22Rv1 (cell line): ENCODE measurements at regions not wholly inside any gene's neighbourhood (a gene's known extent, or its start where the extent isn't known, plus 50 kb on each side); places are given as distances from the start of the nearest gene placed in this dataset.

Source experiments
- H3K27ac ChIP-seq: fragments of 450-650 bp; 2 replicates; pipeline ENCODE4 v1.5.1; 2017
- CTCF ChIP-seq: fragments of 450-650 bp; IDR thresholded peaks from 2 replicates; pipeline ENCODE4 v1.5.1; 2017; ENCODE audit warnings: mild to moderate bottlenecking
- ZFX ChIP-seq: fragments of 450-650 bp; IDR thresholded peaks from 2 replicates; pipeline ENCODE4 v1.6.1; 2017; ENCODE audit warnings: antibody characterized with exemption, borderline replicate concordance

- TF ChIP-seq CTCF (no peak), ZFX (no peak)
Observed at GRCh38 chr1:78373676-78374075, 117.1 kb upstream of the PTGFR start.

DNA sequence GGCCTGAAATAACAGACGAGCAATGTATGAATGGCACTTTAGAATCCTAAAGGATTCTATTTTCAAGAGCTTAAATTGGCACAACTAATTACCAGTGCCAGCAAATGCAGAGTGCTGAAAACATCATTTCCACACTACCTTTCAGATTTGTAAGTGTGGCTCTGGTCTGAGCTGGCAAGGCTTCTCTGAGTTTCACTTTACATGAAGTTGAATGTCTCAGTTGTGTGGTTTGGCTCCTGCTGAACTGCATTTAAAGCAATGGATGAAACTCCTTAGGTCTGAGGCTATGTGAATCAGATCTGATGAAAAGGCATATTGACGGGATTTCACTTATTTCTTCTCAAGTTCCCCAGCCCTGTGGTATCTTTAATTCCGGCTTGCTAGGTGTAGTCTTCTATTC is 114.8 kb upstream of the PTGFR start:
- TF ChIP-seq ZFX, result no peak
- TF ChIP-seq CTCF, result no peak
- H3K27ac ChIP-seq, result no peak overlapping the region

More at GRCh38 chr1:78373676-78374075, 117.1 kb upstream of the PTGFR start:
- no peak overlapping the region for H3K27ac ChIP-seq

- no peak for TF ChIP-seq ZFX
- TF ChIP-seq CTCF, result no peak
- no peak overlapping the region for H3K27ac ChIP-seq
Observed at GRCh38 chr1:78377356-78377928, 113.3 kb upstream of the PTGFR start.

DNA sequence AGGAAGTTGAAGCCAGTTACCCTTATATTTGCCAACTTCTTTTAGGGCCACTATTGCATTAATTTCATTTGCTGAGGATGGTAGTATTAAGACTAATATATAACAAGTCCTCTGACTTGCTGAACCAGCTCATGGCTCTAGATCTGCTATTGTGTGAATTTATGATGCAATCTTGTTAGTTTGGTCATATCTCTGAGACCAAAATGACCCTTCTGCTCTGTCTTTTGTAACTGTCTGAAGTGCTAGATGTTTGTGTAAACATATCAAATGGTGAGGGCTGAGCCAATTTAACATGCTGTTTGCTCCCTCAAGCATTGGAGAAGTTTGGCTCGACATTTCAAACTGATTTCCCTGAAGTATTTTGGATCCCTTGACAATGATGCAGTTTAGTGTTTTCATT is 106.9 kb upstream of the PTGFR start:
- TF ChIP-seq ZFX (no peak), CTCF (no peak)
- H3K27ac ChIP-seq, result no peak overlapping the region

DNA sequence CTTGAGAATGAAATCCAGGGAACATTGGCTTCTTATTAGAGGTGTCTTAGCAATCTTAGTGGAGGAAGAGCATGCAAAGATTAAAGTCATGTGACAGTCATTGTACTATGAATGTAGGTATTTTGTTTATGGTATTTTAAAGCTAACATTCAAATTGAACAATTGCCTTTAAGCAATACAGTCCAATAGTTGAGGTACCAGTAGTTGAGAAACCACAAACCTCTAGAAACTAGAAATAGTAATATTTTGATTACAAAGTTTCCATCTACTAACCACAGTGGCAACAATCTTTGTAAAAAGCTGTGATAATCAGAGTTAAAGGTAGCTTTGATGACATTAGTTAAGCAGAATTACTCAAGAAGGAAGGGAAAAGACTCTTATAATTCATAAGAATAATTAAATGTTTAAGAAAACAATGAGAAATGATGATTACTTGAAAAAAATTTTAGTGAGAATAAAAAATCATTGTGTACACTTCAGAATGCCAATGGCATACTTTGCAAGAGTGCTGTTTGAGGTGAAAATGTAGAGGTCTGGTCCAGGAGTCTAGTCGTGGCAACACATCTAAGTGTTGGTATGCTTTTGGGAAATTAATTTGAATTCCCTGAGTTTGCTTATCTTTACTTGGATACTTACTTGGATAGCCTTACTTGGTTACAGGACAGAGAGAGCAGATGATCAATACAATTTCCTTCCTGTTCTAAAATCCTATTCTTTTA is 104.9 kb upstream of the PTGFR start:
- no peak overlapping the region for H3K27ac ChIP-seq
- TF ChIP-seq CTCF (no peak), ZFX (no peak)

DNA sequence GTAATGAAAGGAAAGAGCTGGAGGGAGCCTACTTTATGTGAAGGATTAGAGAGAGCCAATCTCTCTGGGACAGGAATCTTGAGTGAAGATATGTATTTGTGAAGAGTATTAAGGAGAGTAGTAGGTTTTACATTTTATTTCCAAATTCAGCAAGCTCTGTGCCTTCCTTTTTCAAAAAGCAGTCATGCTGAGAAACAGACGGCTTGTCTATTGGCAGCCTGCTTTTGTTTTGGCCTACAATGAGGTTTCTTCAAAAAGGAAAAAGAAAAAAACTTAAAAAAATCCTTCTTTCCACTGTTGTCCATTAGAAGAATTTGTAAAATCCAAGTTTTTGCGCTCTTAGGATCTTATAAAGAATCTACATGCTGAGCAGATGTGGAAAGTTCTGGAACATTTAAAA is 103.6 kb upstream of the PTGFR start:
- no peak overlapping the region for H3K27ac ChIP-seq

More for the DNA sequence above, 103.6 kb upstream of the PTGFR start:
- TF ChIP-seq CTCF (no peak), ZFX (no peak)
